H1 (cell line): ENCODE measurements at regions not wholly inside any gene's neighbourhood (a gene's known extent, or its start where the extent isn't known, plus 50 kb on each side); places are given as distances from the start of the nearest gene placed in this dataset.
"Not testable (repeated sequence)": the region's sequence is repeated elsewhere in the genome, so short reads cannot be mapped to it uniquely, and the experiment has no call there.

Experiments
- EZH2 ChIP-seq: fragments of 200-600 bp; sonication (generic); IDR thresholded peaks from 2 replicates; pipeline ENCODE4 v1.7.1; 2012; ENCODE audit warnings: low read depth, mild to moderate bottlenecking, moderate library complexity, low read length, inconsistent platforms; ENCODE audit not compliant: severe bottlenecking
- POLR2A ChIP-seq, 2 experiments: IDR thresholded peaks; 1 replicate in 1 of 2; 2 replicates in 1 of 2; pipeline ENCODE4 v1.6.1; 2011; ENCODE audit warnings: low read depth in 2 of 2, low read length in 2 of 2, mild to moderate bottlenecking in 2 of 2; ENCODE audit errors: control extremely low read depth in 1 of 2
- RXRA ChIP-seq: IDR thresholded peaks from 2 replicates; pipeline ENCODE4 v1.6.1; 2011; ENCODE audit warnings: low read depth, mild to moderate bottlenecking, low read length, moderate library complexity; ENCODE audit not compliant: insufficient read depth
- TF ChIP-seq, protein P1 (sequence below), 3 experiments: IDR thresholded peaks; 1 replicate in 2 of 3; 2 replicates in 1 of 3; pipeline versions ENCODE4 v1.5.1 to v1.6.1; 2011; ENCODE audit warnings: low read length in 3 of 3, mild to moderate bottlenecking in 3 of 3, inconsistent platforms in 2 of 3, low read depth in 1 of 3, moderate library complexity in 1 of 3; ENCODE audit not compliant: insufficient read depth in 1 of 3; ENCODE audit errors: control extremely low read depth in 1 of 3

DNA sequence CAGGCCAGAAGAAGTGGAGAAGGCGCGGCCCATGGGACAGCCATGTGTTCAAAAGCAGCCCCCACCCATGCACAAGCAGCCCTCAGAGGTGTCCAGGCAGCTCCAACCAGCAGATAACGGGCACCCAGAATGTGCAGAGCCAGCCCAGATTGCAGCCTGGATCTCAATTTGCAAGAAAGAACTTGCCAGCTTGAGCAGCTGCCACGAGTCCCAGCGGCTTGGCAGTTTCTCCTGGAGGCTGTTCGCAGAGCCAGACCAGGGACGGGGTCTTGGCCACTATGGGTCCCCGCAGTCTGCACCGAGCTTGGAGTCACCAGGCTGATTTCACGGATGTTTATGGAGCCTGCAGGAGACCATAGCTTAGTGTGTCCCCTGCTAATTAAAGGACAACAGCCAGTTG lies 61.4 kb upstream of the SULF2 start:
- TF ChIP-seq, protein P1, sequence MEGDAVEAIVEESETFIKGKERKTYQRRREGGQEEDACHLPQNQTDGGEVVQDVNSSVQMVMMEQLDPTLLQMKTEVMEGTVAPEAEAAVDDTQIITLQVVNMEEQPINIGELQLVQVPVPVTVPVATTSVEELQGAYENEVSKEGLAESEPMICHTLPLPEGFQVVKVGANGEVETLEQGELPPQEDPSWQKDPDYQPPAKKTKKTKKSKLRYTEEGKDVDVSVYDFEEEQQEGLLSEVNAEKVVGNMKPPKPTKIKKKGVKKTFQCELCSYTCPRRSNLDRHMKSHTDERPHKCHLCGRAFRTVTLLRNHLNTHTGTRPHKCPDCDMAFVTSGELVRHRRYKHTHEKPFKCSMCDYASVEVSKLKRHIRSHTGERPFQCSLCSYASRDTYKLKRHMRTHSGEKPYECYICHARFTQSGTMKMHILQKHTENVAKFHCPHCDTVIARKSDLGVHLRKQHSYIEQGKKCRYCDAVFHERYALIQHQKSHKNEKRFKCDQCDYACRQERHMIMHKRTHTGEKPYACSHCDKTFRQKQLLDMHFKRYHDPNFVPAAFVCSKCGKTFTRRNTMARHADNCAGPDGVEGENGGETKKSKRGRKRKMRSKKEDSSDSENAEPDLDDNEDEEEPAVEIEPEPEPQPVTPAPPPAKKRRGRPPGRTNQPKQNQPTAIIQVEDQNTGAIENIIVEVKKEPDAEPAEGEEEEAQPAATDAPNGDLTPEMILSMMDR (IDR thresholded peaks at IDR 0.05; ENCODE audit: control extremely low read depth in 1 of 3, insufficient read depth in 1 of 3, low read depth in 1 of 3, low read length in 3 of 3) = not testable (repeated sequence)
- not testable (repeated sequence) for TF ChIP-seq POLR2A (IDR thresholded peaks at IDR 0.05; ENCODE audit: control extremely low read depth in 1 of 2, low read depth in 2 of 2, low read length in 2 of 2); EZH2; RXRA
